ENCODE measurements at regions not wholly inside any gene's neighbourhood (a gene's known extent, or its start where the extent isn't known, plus 50 kb on each side); places are given as distances from the start of the nearest gene placed in this dataset.

DNA sequence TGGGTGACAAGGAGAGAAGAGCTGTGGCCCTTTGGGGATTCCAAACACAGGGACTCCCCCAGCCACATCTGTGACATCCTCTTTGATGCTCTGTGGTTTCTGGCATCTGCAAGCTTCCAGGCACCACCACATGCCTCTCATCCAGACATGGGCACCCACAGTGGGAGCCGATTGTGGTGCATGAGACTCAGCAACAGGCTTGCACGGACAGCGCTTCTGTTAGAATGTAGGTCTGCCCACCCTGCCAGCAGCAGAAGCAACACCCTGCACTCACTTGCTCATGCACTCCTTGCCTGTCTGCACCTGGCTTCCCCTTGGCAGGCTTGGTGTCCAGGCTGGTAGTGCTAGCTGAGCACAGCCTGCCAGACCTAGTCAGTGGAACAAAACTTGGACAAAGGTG, 735.0 kb upstream of the ZWINT start:
- no peak overlapping the region for H2AFZ ChIP-seq (ENCODE audit: low read depth)
- no peaks in the 10 kb centered on the region; the same call in 1 of the 2 replicates for H3K9me3 ChIP-seq
- H3K9ac ChIP-seq = no peak overlapping the region
- no peaks in the 10 kb centered on the region for H3K9me2 ChIP-seq
- no peaks in the 10 kb centered on the region for H3K4me1 ChIP-seq (ENCODE audit: control insufficient read depth in 1 of 2, insufficient read depth in 2 of 2, low read depth in 1 of 2, low read length in 1 of 2)
- no peak overlapping the region for H3K4me2 ChIP-seq
- H4K20me1 ChIP-seq (ENCODE audit: insufficient read depth) = no peaks in the 10 kb centered on the region
- no peaks in the 10 kb centered on the region for H3F3A ChIP-seq (replicated peaks; ENCODE audit: insufficient read depth)
- POLR2A ChIA-PET = no interaction called here
- no peaks in the 10 kb centered on the region for H3K27me3 ChIP-seq (ENCODE audit: insufficient read depth)
- no peak overlapping the region for H3K4me3 ChIP-seq (ENCODE audit: low read depth in 2 of 2, low read length in 1 of 2)
- TF ChIP-seq POLR2AphosphoS5 (IDR thresholded peaks at IDR 0.05; ENCODE audit: low read depth, low read length) (no peak), FOXJ3 (CRISPR knock-in tag; IDR thresholded peaks at IDR 0.05) (no peak), JUND (IDR thresholded peaks at IDR 0.05) (no peak), RCOR1 (IDR thresholded peaks at IDR 0.05; ENCODE audit: low read length) (no peak), NFIC (IDR thresholded peaks at IDR 0.05; ENCODE audit: borderline replicate concordance) (no peak), MEF2A (IDR thresholded peaks at IDR 0.05; ENCODE audit: borderline replicate concordance, low read depth) (no peak), CHD2 (IDR thresholded peaks at IDR 0.05; ENCODE audit: low read length, partially characterized antibody) (no peak), EZH2phosphoT487 (IDR thresholded peaks at IDR 0.05; ENCODE audit: borderline replicate concordance, low read depth) (no peak), EP300 (IDR thresholded peaks at IDR 0.05; ENCODE audit: borderline replicate concordance in 1 of 2, low read depth in 1 of 2, low read length in 1 of 2) (no peak)
- TF ChIP-seq, protein P1, sequence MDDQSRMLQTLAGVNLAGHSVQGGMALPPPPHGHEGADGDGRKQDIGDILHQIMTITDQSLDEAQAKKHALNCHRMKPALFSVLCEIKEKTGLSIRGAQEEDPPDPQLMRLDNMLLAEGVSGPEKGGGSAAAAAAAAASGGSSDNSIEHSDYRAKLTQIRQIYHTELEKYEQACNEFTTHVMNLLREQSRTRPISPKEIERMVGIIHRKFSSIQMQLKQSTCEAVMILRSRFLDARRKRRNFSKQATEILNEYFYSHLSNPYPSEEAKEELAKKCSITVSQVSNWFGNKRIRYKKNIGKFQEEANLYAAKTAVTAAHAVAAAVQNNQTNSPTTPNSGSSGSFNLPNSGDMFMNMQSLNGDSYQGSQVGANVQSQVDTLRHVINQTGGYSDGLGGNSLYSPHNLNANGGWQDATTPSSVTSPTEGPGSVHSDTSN (IDR thresholded peaks at IDR 0.05) = no peak
- TF ChIP-seq, protein P2, sequence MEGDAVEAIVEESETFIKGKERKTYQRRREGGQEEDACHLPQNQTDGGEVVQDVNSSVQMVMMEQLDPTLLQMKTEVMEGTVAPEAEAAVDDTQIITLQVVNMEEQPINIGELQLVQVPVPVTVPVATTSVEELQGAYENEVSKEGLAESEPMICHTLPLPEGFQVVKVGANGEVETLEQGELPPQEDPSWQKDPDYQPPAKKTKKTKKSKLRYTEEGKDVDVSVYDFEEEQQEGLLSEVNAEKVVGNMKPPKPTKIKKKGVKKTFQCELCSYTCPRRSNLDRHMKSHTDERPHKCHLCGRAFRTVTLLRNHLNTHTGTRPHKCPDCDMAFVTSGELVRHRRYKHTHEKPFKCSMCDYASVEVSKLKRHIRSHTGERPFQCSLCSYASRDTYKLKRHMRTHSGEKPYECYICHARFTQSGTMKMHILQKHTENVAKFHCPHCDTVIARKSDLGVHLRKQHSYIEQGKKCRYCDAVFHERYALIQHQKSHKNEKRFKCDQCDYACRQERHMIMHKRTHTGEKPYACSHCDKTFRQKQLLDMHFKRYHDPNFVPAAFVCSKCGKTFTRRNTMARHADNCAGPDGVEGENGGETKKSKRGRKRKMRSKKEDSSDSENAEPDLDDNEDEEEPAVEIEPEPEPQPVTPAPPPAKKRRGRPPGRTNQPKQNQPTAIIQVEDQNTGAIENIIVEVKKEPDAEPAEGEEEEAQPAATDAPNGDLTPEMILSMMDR (IDR thresholded peaks at IDR 0.05) = no peak
- TF ChIP-seq, protein P3, sequence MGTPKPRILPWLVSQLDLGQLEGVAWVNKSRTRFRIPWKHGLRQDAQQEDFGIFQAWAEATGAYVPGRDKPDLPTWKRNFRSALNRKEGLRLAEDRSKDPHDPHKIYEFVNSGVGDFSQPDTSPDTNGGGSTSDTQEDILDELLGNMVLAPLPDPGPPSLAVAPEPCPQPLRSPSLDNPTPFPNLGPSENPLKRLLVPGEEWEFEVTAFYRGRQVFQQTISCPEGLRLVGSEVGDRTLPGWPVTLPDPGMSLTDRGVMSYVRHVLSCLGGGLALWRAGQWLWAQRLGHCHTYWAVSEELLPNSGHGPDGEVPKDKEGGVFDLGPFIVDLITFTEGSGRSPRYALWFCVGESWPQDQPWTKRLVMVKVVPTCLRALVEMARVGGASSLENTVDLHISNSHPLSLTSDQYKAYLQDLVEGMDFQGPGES (IDR thresholded peaks at IDR 0.05; ENCODE audit: low read depth, low read length) = no peak
- TF ChIP-seq, protein P4, sequence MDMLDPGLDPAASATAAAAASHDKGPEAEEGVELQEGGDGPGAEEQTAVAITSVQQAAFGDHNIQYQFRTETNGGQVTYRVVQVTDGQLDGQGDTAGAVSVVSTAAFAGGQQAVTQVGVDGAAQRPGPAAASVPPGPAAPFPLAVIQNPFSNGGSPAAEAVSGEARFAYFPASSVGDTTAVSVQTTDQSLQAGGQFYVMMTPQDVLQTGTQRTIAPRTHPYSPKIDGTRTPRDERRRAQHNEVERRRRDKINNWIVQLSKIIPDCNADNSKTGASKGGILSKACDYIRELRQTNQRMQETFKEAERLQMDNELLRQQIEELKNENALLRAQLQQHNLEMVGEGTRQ (IDR thresholded peaks at IDR 0.05; ENCODE audit: borderline replicate concordance, low read depth, low read length) = no peak
- CTCF ChIA-PET = no interaction called here
- H3K79me2 ChIP-seq (ENCODE audit: insufficient read depth) = no peaks in the 10 kb centered on the region
- no CpG with 5 or more reads among the region's 3 CpGs for WGBS (ENCODE audit: low lambda C conversion rate)
- no peak for DNase-seq
- H3K27ac ChIP-seq (ENCODE audit: low read depth in 2 of 2, low read length in 1 of 2) = no peak overlapping the region
- H3K36me3 ChIP-seq (replicated peaks in 1 of 2; ENCODE audit: control insufficient read depth in 1 of 2, insufficient read depth in 2 of 2, low read length in 1 of 2) = no peaks in the 10 kb centered on the region

DNA sequence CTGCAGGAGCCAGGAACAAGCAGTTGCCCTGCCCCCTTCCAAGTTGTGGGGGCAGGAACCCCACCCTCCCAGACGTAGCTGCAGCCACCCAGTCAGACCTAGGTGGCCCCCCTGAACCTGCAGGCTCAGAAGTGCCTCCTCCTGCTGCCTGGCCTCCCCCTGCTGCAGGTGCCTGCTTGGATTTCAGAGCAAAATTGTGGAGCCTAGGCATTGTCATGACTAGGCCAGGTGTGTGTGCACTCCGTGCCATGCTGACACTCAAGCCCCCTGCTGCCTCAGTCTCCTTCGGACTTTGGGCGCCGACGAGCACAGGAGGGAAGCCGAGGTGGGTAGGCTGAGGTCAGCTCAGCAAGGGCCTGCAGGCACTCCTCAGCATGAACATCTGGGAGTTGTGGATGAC, 733.9 kb upstream of the ZWINT start:
- H4K20me1 ChIP-seq (ENCODE audit: insufficient read depth) = no peaks in the 10 kb centered on the region
- H3K4me3 ChIP-seq (ENCODE audit: low read depth in 2 of 2, low read length in 1 of 2) = no peak overlapping the region
- ChIA-PET CTCF (no interaction called here), POLR2A (no interaction called here)
- WGBS (ENCODE audit: low lambda C conversion rate) = 40% methylated on average over 1 of the region's 7 CpGs
- no peaks in the 10 kb centered on the region for H3K4me1 ChIP-seq (ENCODE audit: control insufficient read depth in 1 of 2, insufficient read depth in 2 of 2, low read depth in 1 of 2, low read length in 1 of 2)
- H3K27me3 ChIP-seq (ENCODE audit: insufficient read depth) = no peaks in the 10 kb centered on the region
- no peaks in the 10 kb centered on the region for H3F3A ChIP-seq (replicated peaks; ENCODE audit: insufficient read depth)
- H2AFZ ChIP-seq (ENCODE audit: low read depth) = no peak overlapping the region
- no peak overlapping the region for H3K9ac ChIP-seq
- no peak overlapping the region for H3K27ac ChIP-seq (ENCODE audit: low read depth in 2 of 2, low read length in 1 of 2)
- no peaks in the 10 kb centered on the region for H3K9me2 ChIP-seq
- no peaks in the 10 kb centered on the region for H3K79me2 ChIP-seq (ENCODE audit: insufficient read depth)
- H3K36me3 ChIP-seq (replicated peaks in 1 of 2; ENCODE audit: control insufficient read depth in 1 of 2, insufficient read depth in 2 of 2, low read length in 1 of 2) = no peaks in the 10 kb centered on the region
- no peak overlapping the region for H3K4me2 ChIP-seq
- no peak for DNase-seq
- no peaks in the 10 kb centered on the region; the same call in 1 of the 2 replicates for H3K9me3 ChIP-seq
- TF ChIP-seq RCOR1 (IDR thresholded peaks at IDR 0.05; ENCODE audit: low read length) (no peak), GATA2 (CRISPR knock-in tag; IDR thresholded peaks at IDR 0.05) (no peak), TAF1 (IDR thresholded peaks at IDR 0.05; ENCODE audit: borderline replicate concordance, low read depth, low read length) (no peak), CHD2 (IDR thresholded peaks at IDR 0.05; ENCODE audit: low read length, partially characterized antibody) (no peak), NRF1 (IDR thresholded peaks at IDR 0.05; ENCODE audit: low read depth, low read length) (no peak), MXI1 (IDR thresholded peaks at IDR 0.05; ENCODE audit: low read depth, low read length) (no peak), TCF12 (IDR thresholded peaks at IDR 0.05) (no peak)
- TF ChIP-seq, protein P5, sequence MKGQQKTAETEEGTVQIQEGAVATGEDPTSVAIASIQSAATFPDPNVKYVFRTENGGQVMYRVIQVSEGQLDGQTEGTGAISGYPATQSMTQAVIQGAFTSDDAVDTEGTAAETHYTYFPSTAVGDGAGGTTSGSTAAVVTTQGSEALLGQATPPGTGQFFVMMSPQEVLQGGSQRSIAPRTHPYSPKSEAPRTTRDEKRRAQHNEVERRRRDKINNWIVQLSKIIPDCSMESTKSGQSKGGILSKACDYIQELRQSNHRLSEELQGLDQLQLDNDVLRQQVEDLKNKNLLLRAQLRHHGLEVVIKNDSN (IDR thresholded peaks at IDR 0.05; ENCODE audit: borderline replicate concordance, low read depth) = no peak
- TF ChIP-seq, protein P6, sequence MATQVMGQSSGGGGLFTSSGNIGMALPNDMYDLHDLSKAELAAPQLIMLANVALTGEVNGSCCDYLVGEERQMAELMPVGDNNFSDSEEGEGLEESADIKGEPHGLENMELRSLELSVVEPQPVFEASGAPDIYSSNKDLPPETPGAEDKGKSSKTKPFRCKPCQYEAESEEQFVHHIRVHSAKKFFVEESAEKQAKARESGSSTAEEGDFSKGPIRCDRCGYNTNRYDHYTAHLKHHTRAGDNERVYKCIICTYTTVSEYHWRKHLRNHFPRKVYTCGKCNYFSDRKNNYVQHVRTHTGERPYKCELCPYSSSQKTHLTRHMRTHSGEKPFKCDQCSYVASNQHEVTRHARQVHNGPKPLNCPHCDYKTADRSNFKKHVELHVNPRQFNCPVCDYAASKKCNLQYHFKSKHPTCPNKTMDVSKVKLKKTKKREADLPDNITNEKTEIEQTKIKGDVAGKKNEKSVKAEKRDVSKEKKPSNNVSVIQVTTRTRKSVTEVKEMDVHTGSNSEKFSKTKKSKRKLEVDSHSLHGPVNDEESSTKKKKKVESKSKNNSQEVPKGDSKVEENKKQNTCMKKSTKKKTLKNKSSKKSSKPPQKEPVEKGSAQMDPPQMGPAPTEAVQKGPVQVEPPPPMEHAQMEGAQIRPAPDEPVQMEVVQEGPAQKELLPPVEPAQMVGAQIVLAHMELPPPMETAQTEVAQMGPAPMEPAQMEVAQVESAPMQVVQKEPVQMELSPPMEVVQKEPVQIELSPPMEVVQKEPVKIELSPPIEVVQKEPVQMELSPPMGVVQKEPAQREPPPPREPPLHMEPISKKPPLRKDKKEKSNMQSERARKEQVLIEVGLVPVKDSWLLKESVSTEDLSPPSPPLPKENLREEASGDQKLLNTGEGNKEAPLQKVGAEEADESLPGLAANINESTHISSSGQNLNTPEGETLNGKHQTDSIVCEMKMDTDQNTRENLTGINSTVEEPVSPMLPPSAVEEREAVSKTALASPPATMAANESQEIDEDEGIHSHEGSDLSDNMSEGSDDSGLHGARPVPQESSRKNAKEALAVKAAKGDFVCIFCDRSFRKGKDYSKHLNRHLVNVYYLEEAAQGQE (IDR thresholded peaks at IDR 0.05; ENCODE audit: low read depth, low read length) = no peak
